ENCODE measurements at regions not wholly inside any gene's neighbourhood (a gene's known extent, or its start where the extent isn't known, plus 50 kb on each side); places are given as distances from the start of the nearest gene placed in this dataset.

DNA sequence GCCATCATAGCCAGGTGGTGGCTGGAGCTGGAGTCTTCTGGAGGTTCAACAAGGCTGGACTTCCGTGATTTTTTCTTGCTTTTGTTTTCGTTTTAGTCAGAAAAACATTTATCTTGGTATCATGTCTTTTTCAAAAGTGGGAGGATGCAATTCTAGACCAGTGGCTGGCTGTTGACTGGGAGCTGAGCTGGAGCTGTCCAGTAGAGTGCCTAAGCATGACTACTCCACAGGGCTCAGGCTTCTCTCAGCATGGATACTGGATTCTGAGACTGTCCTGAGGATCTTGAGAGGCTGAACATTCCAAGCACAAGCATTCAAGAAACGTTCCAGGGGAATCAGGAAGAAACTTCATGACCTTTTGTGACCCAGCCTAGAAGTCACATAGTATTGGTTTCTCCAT lies 598.1 kb downstream of the MID1IP1 start:
- Mint-ChIP-seq H3K27me3 (ENCODE audit: low read depth) (peaks cover 4% of the 10 kb centered on the region; the same call in 1 of the 2 replicates), H3K27ac (no peak overlapping the region), H3K4me3 (no peak overlapping the region), H3K36me3 (ENCODE audit: insufficient read depth in 1 of 3, low read depth in 3 of 3) (peaks cover 0 to 2% (median 0%) of the 10 kb centered on the region in 3 experiments; a peak in 2 of 7 replicates), H3K9me3 (peaks cover 55 to 70% of the 10 kb centered on the region in 2 experiments), H3K4me1 (peaks cover 0 to 7% of the 10 kb centered on the region in 2 experiments; a peak in 3 of 4 replicates)
- Histone ChIP-seq H3K9me3 (ENCODE audit: control insufficient read depth, low read depth, low read length) (no peaks in the 10 kb centered on the region), H3K27ac (ENCODE audit: insufficient read length, low read depth, low read length) (no peak overlapping the region), H3K23ac (ENCODE audit: insufficient read length, low read depth, low read length) (no peak overlapping the region), H2BK120ac (ENCODE audit: low read depth, low read length, poor library complexity, severe bottlenecking) (no peak overlapping the region), H2BK15ac (ENCODE audit: low read depth, low read length) (no peak overlapping the region), H3K4me1 (ENCODE audit: insufficient read depth, low read length) (no peaks in the 10 kb centered on the region), H2BK12ac (ENCODE audit: insufficient read length, low read depth, low read length) (no peak overlapping the region), H3K9ac (ENCODE audit: extremely low read depth, insufficient read length, low read length) (no peak overlapping the region), H2AFZ (ENCODE audit: low read length) (no peak overlapping the region), H2BK5ac (ENCODE audit: insufficient read length, low read length) (no peak overlapping the region), H3K79me1 (ENCODE audit: insufficient read depth, low read depth, low read length, poor library complexity, severe bottlenecking) (no peaks in the 10 kb centered on the region), H4K20me1 (ENCODE audit: control insufficient read depth, insufficient read depth, insufficient read length) (no peaks in the 10 kb centered on the region), H4K8ac (replicated peaks; ENCODE audit: insufficient read length, low read depth, low read length) (no peak overlapping the region), H3K18ac (ENCODE audit: insufficient read length, low read depth, low read length) (no peak overlapping the region), H3K4ac (ENCODE audit: low read depth, low read length) (no peak overlapping the region), H3K23me2 (ENCODE audit: insufficient read length, low read depth, low read length, poor library complexity, severe bottlenecking) (no peaks in the 10 kb centered on the region), H3K14ac (ENCODE audit: insufficient read depth, low read length) (no peak overlapping the region), H2BK20ac (ENCODE audit: low read depth, low read length, poor library complexity, severe bottlenecking) (no peak overlapping the region), H4K91ac (ENCODE audit: insufficient read length, low read depth, low read length) (no peak overlapping the region), H3K79me2 (ENCODE audit: insufficient read depth, low read length) (no peaks in the 10 kb centered on the region), H2AK5ac (ENCODE audit: insufficient read length, low read length) (no peak overlapping the region), H3K4me2 (ENCODE audit: insufficient read depth, insufficient read length, low read length) (no peak overlapping the region), H3K56ac (ENCODE audit: insufficient read length, low read depth, low read length) (no peak overlapping the region), H3T11ph (ENCODE audit: low read length) (no peak overlapping the region), H4K5ac (ENCODE audit: insufficient read length, low read depth, low read length) (no peak overlapping the region), H3K27me3 (ENCODE audit: insufficient read depth, low read length) (peaks cover 2% of the 10 kb centered on the region; the same call in 1 of the 2 replicates)
- TF ChIP-seq, protein P1, sequence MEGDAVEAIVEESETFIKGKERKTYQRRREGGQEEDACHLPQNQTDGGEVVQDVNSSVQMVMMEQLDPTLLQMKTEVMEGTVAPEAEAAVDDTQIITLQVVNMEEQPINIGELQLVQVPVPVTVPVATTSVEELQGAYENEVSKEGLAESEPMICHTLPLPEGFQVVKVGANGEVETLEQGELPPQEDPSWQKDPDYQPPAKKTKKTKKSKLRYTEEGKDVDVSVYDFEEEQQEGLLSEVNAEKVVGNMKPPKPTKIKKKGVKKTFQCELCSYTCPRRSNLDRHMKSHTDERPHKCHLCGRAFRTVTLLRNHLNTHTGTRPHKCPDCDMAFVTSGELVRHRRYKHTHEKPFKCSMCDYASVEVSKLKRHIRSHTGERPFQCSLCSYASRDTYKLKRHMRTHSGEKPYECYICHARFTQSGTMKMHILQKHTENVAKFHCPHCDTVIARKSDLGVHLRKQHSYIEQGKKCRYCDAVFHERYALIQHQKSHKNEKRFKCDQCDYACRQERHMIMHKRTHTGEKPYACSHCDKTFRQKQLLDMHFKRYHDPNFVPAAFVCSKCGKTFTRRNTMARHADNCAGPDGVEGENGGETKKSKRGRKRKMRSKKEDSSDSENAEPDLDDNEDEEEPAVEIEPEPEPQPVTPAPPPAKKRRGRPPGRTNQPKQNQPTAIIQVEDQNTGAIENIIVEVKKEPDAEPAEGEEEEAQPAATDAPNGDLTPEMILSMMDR (conservative IDR thresholded peaks at IDR 0.05): no peak
- DNase-seq: no peak
- WGBS (ENCODE audit: extremely low coverage, insufficient read length, low lambda C conversion rate): no CpG with 5 or more reads among the region's 3 CpGs

Measured in H9 (cell line).